ENCODE measurements at regions not wholly inside any gene's neighbourhood (a gene's known extent, or its start where the extent isn't known, plus 50 kb on each side); places are given as distances from the start of the nearest gene placed in this dataset.

- TF ChIP-seq CTCF (IDR thresholded peaks at IDR 0.05; ENCODE audit: low read depth, low read length) = no peak
- TF ChIP-seq POLR2A (IDR thresholded peaks at IDR 0.05; ENCODE audit: extremely low read depth, insufficient read length) = no peak
- TF ChIP-seq MYC (IDR thresholded peaks at IDR 0.05; ENCODE audit: low read depth, low read length) = no peak
- TF ChIP-seq MAX (IDR thresholded peaks at IDR 0.05; ENCODE audit: low read depth, low read length) = no peak
These were observed 616.4 kb downstream of the TAFA4 start for GRCh38 chr3:68315964-68316363.

All from NB4 (cell line).